GM12864 (cell line): ENCODE measurements at regions not wholly inside any gene's neighbourhood (a gene's known extent, or its start where the extent isn't known, plus 50 kb on each side); places are given as distances from the start of the nearest gene placed in this dataset.
"Not testable (repeated sequence)": the region's sequence is repeated elsewhere in the genome, so short reads cannot be mapped to it uniquely, and the experiment has no call there.

Experiments
- DNase-seq: peaks from one replicate; pipeline ENCODE4 v3.0.0-alpha.2; 2011; ENCODE audit warnings: low read depth
- H3K4me3 ChIP-seq: 2 replicates; pipeline ENCODE4 v1.5.1; 2011; ENCODE audit warnings: mild to moderate bottlenecking, low read depth, low read length, control low read depth
- TF ChIP-seq, protein P1 (sequence below): IDR thresholded peaks from 2 replicates; pipeline ENCODE4 v1.5.1; 2011; ENCODE audit warnings: low read depth, mild to moderate bottlenecking, moderate library complexity, low read length, control low read depth, inconsistent platforms; ENCODE audit errors: missing control alignments

DNA sequence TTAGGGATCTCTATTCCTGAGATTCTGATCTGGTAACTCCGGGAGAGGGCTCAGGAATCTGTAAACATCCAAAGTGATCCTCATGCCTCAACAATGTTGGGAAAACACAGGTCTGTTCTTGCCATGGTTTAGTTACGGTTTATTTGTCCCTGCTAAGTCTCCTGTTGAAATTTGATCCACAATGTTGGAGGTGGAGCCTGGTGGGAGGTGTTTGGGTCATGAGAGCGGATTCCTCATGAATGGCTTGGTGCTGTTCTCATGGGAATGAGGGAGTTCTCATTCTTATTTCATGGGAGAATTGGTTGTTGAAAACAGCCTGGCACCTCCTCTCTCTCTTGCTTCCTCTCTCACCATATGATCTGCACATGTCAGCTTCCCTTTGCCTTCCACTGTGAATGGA is 608.6 kb upstream of the GOT2 start:
- no peak overlapping the region for H3K4me3 ChIP-seq
- TF ChIP-seq, protein P1, sequence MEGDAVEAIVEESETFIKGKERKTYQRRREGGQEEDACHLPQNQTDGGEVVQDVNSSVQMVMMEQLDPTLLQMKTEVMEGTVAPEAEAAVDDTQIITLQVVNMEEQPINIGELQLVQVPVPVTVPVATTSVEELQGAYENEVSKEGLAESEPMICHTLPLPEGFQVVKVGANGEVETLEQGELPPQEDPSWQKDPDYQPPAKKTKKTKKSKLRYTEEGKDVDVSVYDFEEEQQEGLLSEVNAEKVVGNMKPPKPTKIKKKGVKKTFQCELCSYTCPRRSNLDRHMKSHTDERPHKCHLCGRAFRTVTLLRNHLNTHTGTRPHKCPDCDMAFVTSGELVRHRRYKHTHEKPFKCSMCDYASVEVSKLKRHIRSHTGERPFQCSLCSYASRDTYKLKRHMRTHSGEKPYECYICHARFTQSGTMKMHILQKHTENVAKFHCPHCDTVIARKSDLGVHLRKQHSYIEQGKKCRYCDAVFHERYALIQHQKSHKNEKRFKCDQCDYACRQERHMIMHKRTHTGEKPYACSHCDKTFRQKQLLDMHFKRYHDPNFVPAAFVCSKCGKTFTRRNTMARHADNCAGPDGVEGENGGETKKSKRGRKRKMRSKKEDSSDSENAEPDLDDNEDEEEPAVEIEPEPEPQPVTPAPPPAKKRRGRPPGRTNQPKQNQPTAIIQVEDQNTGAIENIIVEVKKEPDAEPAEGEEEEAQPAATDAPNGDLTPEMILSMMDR, result no peak
- DNase-seq, result no peak

DNA sequence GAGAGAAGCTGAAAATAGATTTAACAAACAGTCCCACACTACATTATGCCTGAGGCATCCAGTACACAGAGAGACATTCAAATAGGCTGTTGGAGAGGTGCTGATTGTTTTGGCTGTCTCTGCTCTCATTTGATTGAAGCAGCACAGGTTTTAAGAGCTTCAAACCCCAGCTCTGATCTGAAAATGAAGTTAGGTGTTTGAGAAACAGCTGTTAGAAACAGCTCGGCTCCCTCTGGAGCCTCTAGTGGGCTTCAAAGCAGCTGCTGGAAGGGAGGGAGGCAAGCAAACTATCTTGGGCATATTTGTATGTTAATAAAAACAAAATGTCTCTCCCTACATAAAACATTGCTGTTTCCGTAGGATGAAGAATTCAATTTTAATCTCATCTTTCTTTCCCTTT is 607.3 kb upstream of the GOT2 start:
- H3K4me3 ChIP-seq, result no peak overlapping the region
- DNase-seq, result no peak
- TF ChIP-seq, protein P1, result no peak

DNA sequence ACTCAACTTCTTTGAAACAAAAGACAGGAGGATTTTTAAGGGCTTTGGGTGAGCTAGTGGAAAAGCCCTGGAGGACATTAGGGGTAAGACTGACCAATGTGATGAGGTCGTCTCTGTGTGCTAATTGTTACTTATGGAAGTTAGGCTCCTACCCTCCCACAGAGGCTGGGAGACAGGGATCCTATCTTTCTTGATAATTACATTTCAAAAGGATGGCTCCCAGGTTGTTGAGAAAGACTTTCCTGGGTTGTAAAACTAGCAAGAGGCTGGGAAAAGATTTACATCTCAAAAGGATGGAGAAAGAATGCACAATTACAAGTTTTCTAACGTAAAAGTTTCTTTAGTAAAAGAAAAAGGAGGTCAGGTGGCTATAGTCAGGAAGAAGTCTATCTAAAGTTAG is 605.8 kb upstream of the GOT2 start:
- no peak overlapping the region for H3K4me3 ChIP-seq
- DNase-seq, result no peak
- TF ChIP-seq, protein P1, result no peak

DNA sequence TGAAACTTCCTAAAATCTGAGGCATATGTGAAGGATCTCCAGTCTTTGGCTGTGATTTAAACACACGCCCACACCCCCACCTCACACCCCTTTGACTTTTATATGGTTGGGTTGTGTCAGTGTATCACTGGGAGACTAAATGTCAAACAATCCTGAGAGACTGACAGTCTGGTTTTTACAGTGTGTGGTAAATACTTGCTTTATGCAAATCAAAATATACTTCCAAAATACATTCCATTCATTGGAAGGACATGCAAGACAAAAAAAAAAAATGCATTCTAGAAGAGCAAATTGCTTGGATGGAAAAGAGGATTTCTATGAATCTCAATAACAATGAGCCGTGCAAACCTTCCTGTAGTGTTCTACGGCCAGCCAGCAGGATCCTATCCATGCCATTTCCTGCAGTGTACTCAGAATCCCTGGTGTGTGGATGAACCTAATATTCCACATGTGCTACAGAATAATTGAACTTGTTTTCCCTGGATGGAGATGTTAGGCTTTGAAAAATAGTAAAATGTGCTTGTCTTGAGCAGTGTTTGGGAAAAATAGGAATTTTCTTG is 602.1 kb upstream of the GOT2 start:
- no peak overlapping the region for H3K4me3 ChIP-seq
- TF ChIP-seq, protein P1, result no peak
- DNase-seq, result no peak

DNA sequence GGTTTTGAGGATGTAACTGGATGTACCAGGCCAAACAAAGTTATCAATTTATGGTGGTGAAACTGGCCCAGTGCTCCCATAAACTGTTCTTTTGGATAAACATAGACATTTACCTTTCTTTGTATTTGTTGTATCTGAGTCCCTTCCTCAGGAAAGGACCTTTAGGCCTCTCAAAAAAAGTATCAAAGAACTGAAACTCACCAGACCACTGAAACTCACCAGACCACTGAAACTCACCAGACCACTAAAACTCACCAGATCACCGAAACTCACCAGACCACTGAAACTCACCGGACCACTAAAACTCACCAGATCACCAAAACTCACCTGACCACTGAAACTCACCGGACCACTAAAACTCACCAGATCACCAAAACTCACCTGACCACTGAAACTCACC is 597.6 kb upstream of the GOT2 start:
- DNase-seq, H3K4me3 ChIP-seq: not testable (repeated sequence)

DNA sequence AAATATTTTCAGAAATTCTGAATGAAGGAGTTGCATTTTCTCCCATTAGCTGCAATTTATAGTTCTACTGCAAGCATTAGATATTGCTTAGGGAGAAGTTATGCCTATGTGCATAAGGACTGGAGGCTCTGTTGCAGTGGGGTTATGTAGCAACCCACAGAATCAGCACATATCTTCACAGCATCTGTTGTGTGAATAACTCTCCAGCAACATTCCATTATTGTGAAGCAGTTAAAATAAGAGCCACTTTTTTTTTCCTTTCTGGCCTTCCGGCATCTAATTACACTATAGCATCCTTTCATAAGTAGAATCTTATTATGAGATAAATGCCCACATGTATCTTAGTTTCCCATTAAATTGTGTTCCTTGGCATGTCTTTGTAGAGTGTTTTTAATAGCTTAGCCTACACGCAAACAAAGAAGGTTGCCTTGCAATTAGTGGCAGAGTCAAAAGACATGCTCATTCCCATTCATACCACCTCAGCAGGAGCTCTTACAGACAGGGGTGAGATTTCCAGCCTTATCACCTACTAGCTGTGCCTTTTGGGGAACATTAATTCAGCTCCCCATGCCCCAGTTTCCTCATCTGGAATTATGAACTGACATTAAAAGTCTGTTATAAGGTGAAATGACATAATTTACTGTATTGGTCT is 596.0 kb upstream of the GOT2 start:
- H3K4me3 ChIP-seq, result no peak overlapping the region
- TF ChIP-seq, protein P1, result no peak
- DNase-seq, result no peak

DNA sequence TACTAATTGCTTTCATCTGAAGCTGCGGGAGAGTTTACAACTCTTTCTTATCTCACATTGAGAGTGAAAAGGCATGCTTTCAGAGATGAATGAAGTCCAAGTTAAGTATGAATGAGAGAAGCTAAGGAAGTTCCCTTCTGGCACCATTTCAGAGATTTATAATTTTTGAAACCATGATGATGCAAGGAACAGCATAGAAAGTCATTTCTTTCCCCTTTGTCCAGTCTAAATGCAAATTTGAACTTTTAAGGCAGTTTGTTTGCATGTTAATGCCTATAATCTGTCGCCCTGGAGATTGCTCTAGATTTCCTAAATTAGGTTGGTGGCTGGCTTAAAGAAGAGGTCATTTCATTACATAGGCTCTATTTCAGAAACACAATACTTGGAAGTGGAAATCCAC is 594.8 kb upstream of the GOT2 start:
- TF ChIP-seq, protein P1, result no peak
- H3K4me3 ChIP-seq, result no peak overlapping the region
- DNase-seq, result no peak

DNA sequence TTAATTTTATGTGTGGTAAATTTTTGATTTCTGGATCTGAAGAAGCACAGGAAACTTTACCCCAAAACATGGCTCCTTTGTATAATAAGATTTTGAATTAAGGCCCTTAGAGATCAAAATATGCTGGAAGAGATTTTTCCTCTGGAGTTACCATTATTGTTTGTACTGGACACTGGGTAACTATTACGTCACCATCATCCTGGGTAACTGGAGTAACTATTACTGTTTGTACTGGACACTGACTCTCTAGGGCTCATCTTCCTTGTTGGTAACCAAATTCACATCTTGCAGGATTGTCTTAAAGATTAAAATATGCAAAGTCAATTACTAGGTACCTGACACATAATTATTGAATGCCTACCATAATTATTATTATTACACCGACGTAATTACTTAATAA is 593.8 kb upstream of the GOT2 start:
- DNase-seq, result no peak
- no peak overlapping the region for H3K4me3 ChIP-seq
- TF ChIP-seq, protein P1, result no peak
